Colonic mucosa (tissue), 4 donors: ENCODE measurements at regions not wholly inside any gene's neighbourhood (a gene's known extent, or its start where the extent isn't known, plus 50 kb on each side); places are given as distances from the start of the nearest gene placed in this dataset.

Source experiments
- DNase-seq: peaks from one replicate; pipeline ENCODE4 v3.0.0-alpha.2; 2020
- H3K27ac ChIP-seq: fragments of 200-600 bp; one replicate; pipeline ENCODE4 v1.8.0; 2021
- H3K27me3 ChIP-seq: fragments of 200-600 bp; one replicate; pipeline ENCODE4 v1.8.0; 2021
- H3K36me3 ChIP-seq: fragments of 200-600 bp; one replicate; pipeline ENCODE4 v1.8.0; 2021
- H3K4me1 ChIP-seq: fragments of 200-600 bp; one replicate; pipeline ENCODE4 v1.8.0; 2021; ENCODE audit warnings: mild to moderate bottlenecking
- H3K4me3 ChIP-seq: fragments of 200-600 bp; one replicate; pipeline ENCODE4 v1.8.0; 2021
- H3K9ac ChIP-seq, 2 donors: one replicate each; pipeline ENCODE4 v1.7.0; 2013; ENCODE audit warnings: control low read depth in 2 of 2, low read depth in 2 of 2, low read length in 2 of 2
- H3K9me3 ChIP-seq: fragments of 200-600 bp; one replicate; pipeline ENCODE4 v1.8.0; 2021
- CTCF ChIP-seq: fragments of 200-600 bp; IDR thresholded peaks from one replicate; pipeline ENCODE4 v1.8.0; 2022; ENCODE audit warnings: antibody characterized with exemption, mild to moderate bottlenecking
- intact Hi-C: fragments of 100-400 bp; cut with DNase I; formaldehyde crosslinking; loops from one replicate; pipeline ENCODE4 v1.14.1; 2022
- donor health status: healthy.
- donor health status: DM: no; HTN: no; CAD: no.
- donor health status: DM: no; HTN: no; CAD: no.

- Histone ChIP-seq H3K36me3 (no peaks in the 10 kb centered on the region), H3K9ac (no peak overlapping the region), H3K4me3 (no peak overlapping the region), H3K27ac (no peak overlapping the region), H3K9me3 (no peaks in the 10 kb centered on the region), H3K4me1 (no peaks in the 10 kb centered on the region), H3K27me3 (no peaks in the 10 kb centered on the region)
- DNase-seq: no peak
- intact Hi-C loops: no loop called here
- TF ChIP-seq CTCF: no peak
These were observed 161.8 kb upstream of the CENPE start for GRCh38 chr4:103359900-103360299.

GRCh38 chr4:103354006-103354405, 155.9 kb upstream of the CENPE start:
- Histone ChIP-seq H3K9me3 (no peaks in the 10 kb centered on the region), H3K27me3 (no peaks in the 10 kb centered on the region), H3K27ac (no peak overlapping the region), H3K4me1 (no peaks in the 10 kb centered on the region), H3K9ac (no peak overlapping the region), H3K4me3 (no peak overlapping the region), H3K36me3 (no peaks in the 10 kb centered on the region)
- DNase-seq: no peak
- intact Hi-C loops: no loop called here
- TF ChIP-seq CTCF: no peak

GRCh38 chr4:103329642-103330041, 131.5 kb upstream of the CENPE start:
- no peak for TF ChIP-seq CTCF
- Histone ChIP-seq H3K27me3 (no peaks in the 10 kb centered on the region), H3K4me1 (no peaks in the 10 kb centered on the region), H3K4me3 (no peak overlapping the region), H3K9ac (no peak overlapping the region), H3K36me3 (no peaks in the 10 kb centered on the region), H3K27ac (no peak overlapping the region), H3K9me3 (no peaks in the 10 kb centered on the region)
- DNase-seq: no peak
- intact Hi-C loops: no loop called here

- TF ChIP-seq CTCF: no peak
- intact Hi-C loops: no loop called here
- Histone ChIP-seq H3K4me1 (no peaks in the 10 kb centered on the region), H3K4me3 (no peak overlapping the region), H3K9ac (no peak overlapping the region), H3K27ac (no peak overlapping the region), H3K36me3 (no peaks in the 10 kb centered on the region), H3K27me3 (no peaks in the 10 kb centered on the region), H3K9me3 (no peaks in the 10 kb centered on the region)
- no peak for DNase-seq
These were observed 126.7 kb upstream of the CENPE start for GRCh38 chr4:103324811-103325210.

- Histone ChIP-seq H3K27ac (no peak overlapping the region), H3K4me3 (no peak overlapping the region), H3K9me3 (no peaks in the 10 kb centered on the region), H3K4me1 (no peaks in the 10 kb centered on the region), H3K36me3 (no peaks in the 10 kb centered on the region), H3K27me3 (no peaks in the 10 kb centered on the region), H3K9ac (no peak overlapping the region)
- DNase-seq: no peak
- no peak for TF ChIP-seq CTCF
- intact Hi-C loops: no loop called here
These were observed 120.2 kb upstream of the CENPE start for GRCh38 chr4:103318327-103318726.

GRCh38 chr4:103308248-103308561, 110.1 kb upstream of the CENPE start:
- Histone ChIP-seq H3K4me1 (no peaks in the 10 kb centered on the region), H3K27me3 (no peaks in the 10 kb centered on the region), H3K9ac (no peak overlapping the region), H3K27ac (no peak overlapping the region), H3K36me3 (no peaks in the 10 kb centered on the region), H3K9me3 (no peaks in the 10 kb centered on the region), H3K4me3 (no peak overlapping the region)
- TF ChIP-seq CTCF: no peak
- intact Hi-C loops: no loop called here
- no peak for DNase-seq
